ENCODE measurements at regions not wholly inside any gene's neighbourhood (a gene's known extent, or its start where the extent isn't known, plus 50 kb on each side); places are given as distances from the start of the nearest gene placed in this dataset.

- ATAC-seq = no peak
- TF ChIP-seq ISL1 (CRISPR knock-in tag; IDR thresholded peaks at IDR 0.05) (peak; percentile 35; the same call in 1 of the 2 replicates), ZNF8 (CRISPR knock-in tag; IDR thresholded peaks at IDR 0.05) (no peak)
Observed at GRCh38 chr4:18932730-18933339, 911.3 kb upstream of the LCORL start.

GRCh38 chr4:18931643-18932377 is 910.3 kb upstream of the LCORL start:
- no peak for ATAC-seq
- TF ChIP-seq, protein P1, sequence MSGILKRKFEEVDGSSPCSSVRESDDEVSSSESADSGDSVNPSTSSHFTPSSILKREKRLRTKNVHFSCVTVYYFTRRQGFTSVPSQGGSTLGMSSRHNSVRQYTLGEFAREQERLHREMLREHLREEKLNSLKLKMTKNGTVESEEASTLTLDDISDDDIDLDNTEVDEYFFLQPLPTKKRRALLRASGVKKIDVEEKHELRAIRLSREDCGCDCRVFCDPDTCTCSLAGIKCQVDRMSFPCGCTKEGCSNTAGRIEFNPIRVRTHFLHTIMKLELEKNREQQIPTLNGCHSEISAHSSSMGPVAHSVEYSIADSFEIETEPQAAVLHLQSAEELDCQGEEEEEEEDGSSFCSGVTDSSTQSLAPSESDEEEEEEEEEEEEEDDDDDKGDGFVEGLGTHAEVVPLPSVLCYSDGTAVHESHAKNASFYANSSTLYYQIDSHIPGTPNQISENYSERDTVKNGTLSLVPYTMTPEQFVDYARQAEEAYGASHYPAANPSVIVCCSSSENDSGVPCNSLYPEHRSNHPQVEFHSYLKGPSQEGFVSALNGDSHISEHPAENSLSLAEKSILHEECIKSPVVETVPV (CRISPR knock-in tag; IDR thresholded peaks at IDR 0.05) = no peak
- TF ChIP-seq GLIS3 (CRISPR knock-in tag; IDR thresholded peaks at IDR 0.05) (no peak), ZFP30 (CRISPR knock-in tag; IDR thresholded peaks at IDR 0.05) (no peak), BACH2 (CRISPR knock-in tag; IDR thresholded peaks at IDR 0.05; ENCODE audit: borderline replicate concordance) (no peak), ARNTL (CRISPR knock-in tag; IDR thresholded peaks at IDR 0.05; ENCODE audit: borderline replicate concordance, low read depth) (no peak), RARB (CRISPR knock-in tag; IDR thresholded peaks at IDR 0.05) (no peak), OSR1 (CRISPR knock-in tag; IDR thresholded peaks at IDR 0.05) (no peak), ZNF70 (CRISPR knock-in tag; IDR thresholded peaks at IDR 0.05) (no peak), CSDC2 (CRISPR knock-in tag; IDR thresholded peaks at IDR 0.05) (no peak), ISL1 (CRISPR knock-in tag; IDR thresholded peaks at IDR 0.05) (no peak), CREB5 (CRISPR knock-in tag; IDR thresholded peaks at IDR 0.05; ENCODE audit: low read depth) (no peak), SNAI2 (CRISPR knock-in tag; IDR thresholded peaks at IDR 0.05) (no peak), PATZ1 (CRISPR knock-in tag; IDR thresholded peaks at IDR 0.05; ENCODE audit: borderline replicate concordance) (no peak), POU6F1 (CRISPR knock-in tag; IDR thresholded peaks at IDR 0.05; ENCODE audit: borderline replicate concordance, low read depth) (no peak), ZC3H10 (CRISPR knock-in tag; IDR thresholded peaks at IDR 0.05) (no peak), ZFP3 (CRISPR knock-in tag; IDR thresholded peaks at IDR 0.05) (no peak)

DNA sequence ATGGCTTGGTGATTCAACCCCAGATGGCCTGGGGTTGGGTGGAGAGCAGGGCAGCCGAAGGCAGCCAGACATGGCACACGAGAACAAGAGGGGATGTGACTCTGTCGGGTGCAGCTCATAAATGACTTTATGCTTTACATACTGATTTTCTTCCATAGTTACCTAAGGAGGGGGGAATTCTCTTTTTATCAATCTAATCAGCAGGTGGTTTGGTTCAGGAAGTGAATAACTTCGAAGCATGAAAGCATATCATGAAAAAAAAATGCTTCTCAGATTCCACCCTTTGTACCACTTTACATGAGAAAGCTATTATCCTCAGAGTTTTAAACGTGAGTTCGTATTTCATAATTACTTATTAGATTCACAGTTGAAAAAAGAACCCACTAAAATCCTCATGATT is 908.9 kb upstream of the LCORL start:
- TF ChIP-seq BACH2 (CRISPR knock-in tag; IDR thresholded peaks at IDR 0.05; ENCODE audit: borderline replicate concordance) (no peak), ZNF70 (CRISPR knock-in tag; IDR thresholded peaks at IDR 0.05) (no peak), CREB5 (CRISPR knock-in tag; IDR thresholded peaks at IDR 0.05; ENCODE audit: low read depth) (no peak), PATZ1 (CRISPR knock-in tag; IDR thresholded peaks at IDR 0.05; ENCODE audit: borderline replicate concordance) (no peak), GLIS3 (CRISPR knock-in tag; IDR thresholded peaks at IDR 0.05) (no peak), CSDC2 (CRISPR knock-in tag; IDR thresholded peaks at IDR 0.05) (no peak), TOX (CRISPR knock-in tag; IDR thresholded peaks at IDR 0.05; ENCODE audit: borderline replicate concordance) (no peak), RARB (CRISPR knock-in tag; IDR thresholded peaks at IDR 0.05) (no peak), ESRRG (CRISPR knock-in tag; IDR thresholded peaks at IDR 0.05) (no peak), ZFP30 (CRISPR knock-in tag; IDR thresholded peaks at IDR 0.05) (no peak), ZFP3 (CRISPR knock-in tag; IDR thresholded peaks at IDR 0.05) (no peak), PPARA (CRISPR knock-in tag; IDR thresholded peaks at IDR 0.05; ENCODE audit: borderline replicate concordance) (no peak), ISL1 (CRISPR knock-in tag; IDR thresholded peaks at IDR 0.05) (no peak), SNAI2 (CRISPR knock-in tag; IDR thresholded peaks at IDR 0.05) (no peak), ARNTL (CRISPR knock-in tag; IDR thresholded peaks at IDR 0.05; ENCODE audit: borderline replicate concordance, low read depth) (no peak)
- TF ChIP-seq, protein P2, sequence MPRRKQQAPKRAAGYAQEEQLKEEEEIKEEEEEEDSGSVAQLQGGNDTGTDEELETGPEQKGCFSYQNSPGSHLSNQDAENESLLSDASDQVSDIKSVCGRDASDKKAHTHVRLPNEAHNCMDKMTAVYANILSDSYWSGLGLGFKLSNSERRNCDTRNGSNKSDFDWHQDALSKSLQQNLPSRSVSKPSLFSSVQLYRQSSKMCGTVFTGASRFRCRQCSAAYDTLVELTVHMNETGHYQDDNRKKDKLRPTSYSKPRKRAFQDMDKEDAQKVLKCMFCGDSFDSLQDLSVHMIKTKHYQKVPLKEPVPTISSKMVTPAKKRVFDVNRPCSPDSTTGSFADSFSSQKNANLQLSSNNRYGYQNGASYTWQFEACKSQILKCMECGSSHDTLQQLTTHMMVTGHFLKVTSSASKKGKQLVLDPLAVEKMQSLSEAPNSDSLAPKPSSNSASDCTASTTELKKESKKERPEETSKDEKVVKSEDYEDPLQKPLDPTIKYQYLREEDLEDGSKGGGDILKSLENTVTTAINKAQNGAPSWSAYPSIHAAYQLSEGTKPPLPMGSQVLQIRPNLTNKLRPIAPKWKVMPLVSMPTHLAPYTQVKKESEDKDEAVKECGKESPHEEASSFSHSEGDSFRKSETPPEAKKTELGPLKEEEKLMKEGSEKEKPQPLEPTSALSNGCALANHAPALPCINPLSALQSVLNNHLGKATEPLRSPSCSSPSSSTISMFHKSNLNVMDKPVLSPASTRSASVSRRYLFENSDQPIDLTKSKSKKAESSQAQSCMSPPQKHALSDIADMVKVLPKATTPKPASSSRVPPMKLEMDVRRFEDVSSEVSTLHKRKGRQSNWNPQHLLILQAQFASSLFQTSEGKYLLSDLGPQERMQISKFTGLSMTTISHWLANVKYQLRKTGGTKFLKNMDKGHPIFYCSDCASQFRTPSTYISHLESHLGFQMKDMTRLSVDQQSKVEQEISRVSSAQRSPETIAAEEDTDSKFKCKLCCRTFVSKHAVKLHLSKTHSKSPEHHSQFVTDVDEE (CRISPR knock-in tag; IDR thresholded peaks at IDR 0.05) = no peak
- no peak for ATAC-seq

All from SK-N-SH treated with all-trans-retinoic acid at 6 μM for 48 hours (cell line).